Hypothalamus (tissue), 51 donors: ENCODE measurements at regions not wholly inside any gene's neighbourhood (a gene's known extent, or its start where the extent isn't known, plus 50 kb on each side); places are given as distances from the start of the nearest gene placed in this dataset.
"Not testable (repeated sequence)": the region's sequence is repeated elsewhere in the genome, so short reads cannot be mapped to it uniquely, and the experiment has no call there.

Experiments used
- DNase-seq, 51 donors: peaks; one replicate each; lab custom pipeline; 2025; lab: John Stamatoyannopoulos, UW

DNA sequence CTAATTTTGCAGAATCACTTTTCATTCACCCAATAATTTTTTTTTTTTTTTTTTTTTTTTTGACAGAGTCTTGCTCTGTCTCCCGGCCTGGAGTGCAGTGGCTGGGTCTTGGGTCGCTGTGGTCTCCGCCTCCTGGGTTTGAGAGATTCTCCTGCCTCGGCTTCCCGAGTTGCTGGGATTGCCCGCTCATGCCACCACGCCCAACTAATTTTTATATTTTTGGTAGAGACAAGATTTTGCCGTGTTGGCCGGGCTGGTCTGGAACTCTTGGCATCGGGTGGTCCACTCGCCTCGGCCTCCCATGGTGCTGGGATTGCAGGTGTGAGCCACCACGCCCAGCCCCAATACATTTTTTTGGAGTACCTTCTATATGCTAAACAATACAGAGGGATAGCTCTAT, 1120.0 kb upstream of the ATXN8OS start:
- no peak for DNase-seq

DNA sequence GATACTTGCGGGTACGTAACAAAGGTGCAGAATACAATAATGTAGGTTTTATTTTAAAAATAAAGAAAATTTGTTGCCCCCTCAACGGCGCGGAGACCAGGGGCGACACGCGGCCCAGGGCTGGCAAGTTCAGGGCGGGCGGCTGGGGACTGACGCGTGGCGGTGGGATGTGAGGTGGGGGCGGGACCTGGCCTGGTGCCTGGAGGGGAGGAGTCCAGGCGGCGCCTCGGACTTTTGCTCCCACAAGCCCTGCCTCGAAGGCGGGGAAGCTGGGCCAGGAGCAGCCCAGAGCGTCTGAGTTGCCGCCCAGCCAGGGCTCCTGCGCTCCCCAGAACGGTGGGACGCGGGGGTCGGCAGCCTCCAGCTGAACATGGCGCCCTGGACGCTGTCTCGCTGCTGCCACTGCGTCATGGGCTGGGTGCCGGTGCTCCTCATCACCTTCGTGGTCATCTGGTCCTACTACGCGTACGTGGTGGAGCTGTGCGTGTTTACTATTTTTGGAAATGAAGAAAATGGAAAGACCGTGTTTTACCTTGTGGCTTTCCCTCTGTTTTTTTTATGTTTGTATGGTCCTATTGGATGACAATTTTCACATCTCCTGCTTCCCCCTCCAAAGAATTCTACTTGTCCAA, 1122.8 kb upstream of the ATXN8OS start:
- no peak for DNase-seq

DNA sequence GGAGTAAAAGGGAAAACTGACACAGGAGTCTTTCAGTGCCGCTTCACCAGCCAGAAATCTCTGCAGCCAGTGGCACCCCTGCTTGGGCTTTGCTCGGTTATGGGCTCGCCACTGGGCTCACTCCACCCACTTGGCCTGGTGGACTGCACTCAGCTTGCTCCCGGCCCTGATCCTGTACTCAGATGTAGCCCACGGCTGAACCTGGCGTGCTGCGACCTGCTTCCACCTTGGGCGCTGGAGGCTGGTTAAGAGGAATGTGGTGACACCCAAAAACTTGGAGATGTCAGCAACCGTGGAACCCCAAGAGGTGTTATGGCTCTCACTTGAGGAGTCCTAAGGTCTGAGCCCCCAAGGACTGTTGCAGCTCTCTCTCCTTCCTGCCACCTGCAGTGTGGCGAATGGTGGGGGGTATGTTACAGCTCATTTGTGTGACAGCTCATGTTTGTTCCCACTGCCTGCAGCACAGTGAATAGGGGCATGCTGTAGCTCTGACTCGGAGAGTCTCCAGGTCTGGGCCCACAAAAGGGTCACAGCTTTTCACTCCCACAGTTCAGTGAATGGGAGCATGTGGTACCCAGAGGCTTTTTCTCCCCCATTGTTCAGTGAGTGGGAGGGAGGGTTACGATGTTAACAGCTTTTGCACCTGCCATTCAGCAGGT, 1124.5 kb upstream of the ATXN8OS start:
- no peak for DNase-seq

DNA sequence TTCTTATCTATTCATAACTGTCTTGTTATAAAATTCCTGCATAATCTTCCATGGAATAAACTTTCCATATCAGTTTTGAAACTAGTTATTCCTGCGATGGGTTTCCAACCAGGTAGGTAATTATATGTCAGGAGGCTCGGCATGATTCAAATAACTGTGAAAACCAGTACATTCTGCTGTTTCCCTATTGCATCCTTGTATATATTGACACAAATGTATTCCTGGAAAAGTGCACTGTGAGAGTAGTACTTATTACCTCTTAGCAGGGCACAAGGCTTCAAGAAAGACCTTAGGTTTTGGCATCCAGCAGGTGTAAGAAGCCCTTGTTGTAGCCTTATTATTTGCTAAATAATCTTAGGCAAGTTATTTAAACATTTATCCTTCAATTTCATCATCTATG, 1131.3 kb upstream of the ATXN8OS start:
- no peak for DNase-seq

DNA sequence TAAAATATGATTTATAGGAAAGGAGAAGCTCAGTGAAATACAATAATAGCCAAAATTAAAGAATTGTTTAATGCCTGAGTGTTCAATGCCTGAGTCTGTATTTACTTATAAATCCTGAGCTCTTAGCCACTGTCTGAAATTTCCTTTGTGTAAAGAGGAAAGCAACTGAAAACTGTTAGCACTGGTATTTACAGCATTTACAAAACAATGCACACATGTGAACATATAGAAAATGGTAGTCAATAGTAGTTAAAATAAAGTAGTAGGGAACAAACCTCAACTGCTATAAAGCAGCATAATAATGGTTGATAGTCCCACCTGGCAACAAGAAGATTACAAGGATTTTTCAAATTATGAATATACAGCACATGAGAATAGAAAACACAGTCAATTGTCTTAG, 1137.1 kb upstream of the ATXN8OS start:
- no peak for DNase-seq

DNA sequence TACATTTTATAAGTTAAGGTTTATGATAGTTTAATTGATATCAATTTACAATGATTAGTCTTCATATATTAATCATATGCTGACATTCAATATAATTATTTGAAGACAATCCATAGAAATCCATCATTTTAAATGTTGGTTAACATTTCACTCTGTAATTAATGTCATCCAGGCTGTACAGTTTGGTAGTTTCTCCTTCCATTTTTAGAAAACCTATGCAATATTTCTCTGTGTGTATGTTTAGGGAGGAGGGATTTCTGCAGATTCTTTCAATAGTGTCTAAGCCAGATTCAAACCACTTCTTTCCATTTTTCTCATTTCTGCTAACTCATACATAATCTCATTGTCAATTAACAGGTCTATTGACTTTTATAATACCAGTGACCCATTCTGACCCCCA, 1159.0 kb upstream of the ATXN8OS start:
- DNase-seq, result no peak

DNA sequence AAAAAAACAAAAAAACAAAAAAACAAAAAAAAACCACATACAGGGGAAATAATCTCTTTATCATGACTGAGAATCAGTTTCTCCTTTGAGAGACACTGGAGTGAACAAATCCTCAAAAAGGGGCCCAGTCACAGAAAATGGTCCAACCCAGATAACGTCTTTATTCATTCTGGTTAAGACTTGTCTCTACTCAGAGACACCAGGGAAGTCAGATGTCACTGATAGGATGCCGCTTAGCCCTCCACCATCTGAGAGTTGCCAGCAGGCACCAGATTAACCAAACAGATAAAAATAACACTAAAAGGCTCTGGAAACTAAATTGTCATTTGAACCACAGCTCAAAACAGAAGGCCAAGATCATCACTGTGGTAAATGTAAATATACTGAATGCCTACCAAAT, 1163.4 kb upstream of the ATXN8OS start:
- DNase-seq, result no peak

DNA sequence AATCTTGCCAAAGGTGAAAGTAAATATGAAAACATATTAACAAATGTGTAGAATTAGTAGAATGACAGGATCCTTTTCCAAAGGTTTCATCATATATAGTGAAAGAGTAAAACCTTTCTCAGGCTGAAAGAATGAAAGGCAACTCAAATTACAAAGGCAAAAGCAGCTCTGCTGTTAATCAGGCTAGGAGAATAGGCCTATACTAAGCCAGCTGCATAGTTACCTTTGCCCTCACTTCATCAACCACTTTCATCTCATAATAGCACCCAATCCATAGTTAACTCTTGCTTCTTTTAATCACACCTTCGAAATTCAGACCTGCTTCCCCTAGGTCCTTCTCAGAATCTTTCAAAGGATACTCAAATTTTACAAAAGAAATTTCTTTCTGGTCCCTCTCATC, 1167.6 kb upstream of the ATXN8OS start:
- no peak for DNase-seq

DNA sequence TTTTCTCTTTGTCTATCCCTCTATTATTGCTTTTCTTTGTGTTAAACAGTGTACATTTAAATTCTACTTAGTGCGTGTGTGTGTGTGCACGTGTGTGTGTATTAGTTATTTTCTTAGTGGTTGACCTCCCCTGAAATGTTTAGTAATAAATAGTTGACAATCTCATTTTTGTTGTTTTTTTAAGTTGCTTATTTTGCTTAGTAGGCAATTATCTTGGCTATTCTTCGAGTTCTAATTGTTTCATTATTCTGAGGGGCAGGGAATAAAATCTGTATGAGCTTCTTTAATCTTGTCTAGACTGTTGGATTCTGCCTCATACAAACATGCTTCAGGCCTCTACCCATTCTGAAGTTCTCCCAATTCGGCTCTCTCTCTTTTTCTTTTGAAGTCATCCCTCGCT, 1169.0 kb upstream of the ATXN8OS start:
- no peak for DNase-seq

DNA sequence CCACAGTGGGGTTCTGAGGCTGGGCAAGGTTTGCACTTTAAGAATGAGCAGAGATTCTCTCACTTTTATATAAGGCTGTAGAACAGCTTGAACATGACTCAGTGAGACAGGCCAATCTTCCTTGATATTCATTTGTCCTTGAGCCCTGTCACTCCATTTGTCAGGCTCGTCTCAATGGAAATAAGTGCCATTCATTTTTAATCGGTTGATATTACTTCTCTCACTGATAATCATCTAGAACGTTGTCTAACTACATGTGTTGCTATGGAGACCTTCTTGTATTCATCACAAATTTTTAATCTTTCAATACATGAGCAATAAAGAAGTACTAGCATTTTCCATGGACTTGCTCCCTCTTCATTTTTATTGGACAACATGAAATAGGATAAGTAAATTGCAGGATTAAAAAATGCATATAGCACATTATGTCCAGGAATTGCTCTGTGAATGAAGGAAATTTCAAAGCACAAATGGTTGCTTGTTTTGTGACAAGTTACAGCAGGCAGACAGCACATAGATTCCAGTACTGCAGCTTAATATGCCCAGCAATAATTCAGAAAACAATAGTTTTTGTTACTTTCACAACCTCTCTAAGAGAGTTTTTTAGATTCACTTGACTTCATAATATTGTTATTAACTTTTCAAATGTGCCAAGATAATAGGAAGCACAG, 1178.4 kb upstream of the ATXN8OS start:
- DNase-seq, result no peak

DNA sequence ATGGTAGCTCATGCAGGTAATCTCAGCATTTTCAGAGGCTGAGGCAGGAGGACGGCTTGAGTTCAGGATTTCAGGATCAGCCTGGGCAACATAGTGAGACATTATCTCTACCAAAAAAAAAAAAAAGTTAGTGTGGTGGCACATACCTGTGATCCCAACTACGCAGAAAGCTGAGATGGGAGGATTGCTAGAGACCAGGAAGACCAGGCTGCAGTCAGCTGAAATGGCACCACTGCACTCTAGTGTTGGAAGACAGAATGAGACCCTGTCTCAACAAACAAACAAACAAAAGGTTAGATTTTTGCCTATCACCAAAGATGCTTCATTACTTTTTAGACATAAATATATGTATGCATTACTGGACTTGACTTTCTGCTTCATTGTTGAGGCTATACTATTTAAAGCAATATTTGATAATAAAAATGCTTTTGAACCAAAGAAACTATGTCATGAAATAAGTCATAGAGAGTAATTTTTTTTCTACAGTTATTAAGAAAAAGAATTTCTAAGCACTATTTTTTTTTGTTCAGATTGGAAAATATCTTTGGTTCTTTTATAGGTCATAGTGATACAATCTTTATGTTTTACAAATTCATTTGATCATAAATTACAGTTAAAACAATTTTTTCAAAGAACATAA, 1180.1 kb upstream of the ATXN8OS start:
- DNase-seq, result peak in 10 of 51 donors; percentile 0 to 19 (median 2)

DNA sequence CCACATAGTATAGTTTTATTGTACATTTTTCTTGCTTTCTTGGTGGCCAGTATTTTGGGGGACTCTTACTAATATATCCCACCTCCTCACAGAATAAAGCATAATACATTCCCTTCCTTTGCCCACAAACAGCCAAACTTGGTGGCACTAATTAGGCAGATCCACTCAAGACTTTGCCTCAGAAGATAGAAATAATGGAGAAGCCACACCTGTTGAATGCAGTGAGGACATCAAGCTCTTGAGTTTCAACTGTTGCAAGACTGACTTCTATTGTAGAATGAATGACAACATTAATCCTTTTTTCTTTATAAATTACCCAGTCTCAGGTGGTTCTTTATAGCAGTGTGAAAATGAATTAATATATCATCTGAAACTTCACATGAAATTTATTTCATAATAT, 1183.6 kb upstream of the ATXN8OS start:
- DNase-seq, result no peak

DNA sequence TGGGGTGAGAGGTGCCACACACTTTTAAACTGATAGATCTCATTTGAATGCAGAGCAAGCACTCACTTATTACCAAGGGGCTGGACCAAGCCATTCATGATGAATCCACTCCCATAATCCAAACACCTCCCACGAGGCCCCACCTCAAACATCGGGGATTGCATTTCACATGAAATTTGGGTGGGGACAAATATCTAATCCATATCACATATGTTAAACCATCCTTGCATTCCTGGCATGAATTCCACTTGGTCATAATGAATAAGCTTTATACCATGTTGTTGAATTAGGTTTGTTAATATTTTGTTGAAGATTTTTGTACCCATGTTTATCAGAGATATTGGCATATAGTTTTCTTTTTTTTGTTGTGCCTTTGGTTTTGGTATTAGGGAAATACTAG, 1198.7 kb upstream of the ATXN8OS start:
- DNase-seq, result no peak

DNA sequence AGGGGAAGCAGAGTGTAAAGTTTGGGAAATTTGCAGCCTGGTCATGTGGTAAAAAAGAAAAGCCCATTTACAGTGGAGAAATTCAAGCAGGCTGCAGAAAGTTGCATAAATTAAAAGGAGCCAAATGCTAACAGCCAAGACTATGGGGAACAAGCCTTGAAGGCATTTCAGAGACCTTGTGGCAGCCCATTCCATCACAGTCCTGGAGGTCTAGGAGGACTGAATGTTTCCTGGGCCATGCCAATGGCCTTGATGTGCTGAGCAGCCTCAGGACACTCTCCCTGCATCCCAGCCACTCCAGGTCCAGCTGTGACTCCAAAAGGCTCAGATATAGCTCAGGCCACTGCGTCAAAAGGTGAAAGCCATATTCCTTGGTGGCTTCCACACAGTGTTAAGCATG, 1202.4 kb upstream of the ATXN8OS start:
- DNase-seq, result no peak

DNA sequence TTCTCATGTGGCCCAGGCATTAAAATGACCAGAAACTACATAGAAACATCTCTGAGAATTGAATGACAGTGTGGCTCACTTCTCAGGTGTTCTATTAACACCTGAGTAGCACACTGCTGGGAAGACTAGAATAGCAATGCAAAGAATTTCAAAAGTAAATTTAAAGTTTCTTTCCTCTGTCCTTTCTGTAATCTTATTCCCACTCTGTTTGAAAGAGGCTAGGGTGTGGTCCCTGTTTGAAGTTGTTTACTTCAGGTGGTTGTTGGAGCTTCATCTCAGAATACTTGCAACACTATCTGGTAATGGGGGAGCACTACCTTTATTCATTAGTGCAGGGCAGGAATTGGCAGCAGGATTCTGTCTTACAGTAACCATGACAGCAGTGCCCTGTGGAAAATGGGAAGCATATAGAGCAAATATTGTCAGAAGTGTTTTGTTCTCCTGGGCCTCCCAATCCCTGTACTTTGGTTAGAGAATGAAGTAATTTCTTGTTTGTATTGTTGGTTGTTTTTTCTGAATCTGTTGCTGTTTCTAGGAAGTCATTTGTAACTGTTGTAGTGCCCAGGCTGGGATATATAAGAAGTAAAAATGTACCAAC, 1210.2 kb upstream of the ATXN8OS start:
- DNase-seq, result no peak

DNA sequence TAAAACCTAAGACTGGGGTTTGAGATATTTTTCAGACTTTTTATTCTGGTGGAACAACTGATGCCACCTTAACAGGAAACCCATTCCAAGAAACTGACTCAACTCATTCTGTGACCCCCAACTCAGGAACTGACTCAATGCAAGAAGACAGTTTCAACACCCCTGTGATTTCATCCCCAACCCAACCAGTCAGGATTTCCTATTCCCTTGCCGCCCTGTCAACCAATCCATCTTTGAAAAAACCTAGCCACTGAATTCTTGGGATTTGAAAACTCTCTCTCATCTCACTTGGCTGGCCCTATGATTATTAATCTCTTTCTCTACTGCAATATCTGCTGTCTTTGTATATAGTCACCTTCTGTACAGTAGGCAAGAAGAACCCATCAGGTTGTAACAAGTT, 1211.9 kb upstream of the ATXN8OS start:
- DNase-seq, result no peak

DNA sequence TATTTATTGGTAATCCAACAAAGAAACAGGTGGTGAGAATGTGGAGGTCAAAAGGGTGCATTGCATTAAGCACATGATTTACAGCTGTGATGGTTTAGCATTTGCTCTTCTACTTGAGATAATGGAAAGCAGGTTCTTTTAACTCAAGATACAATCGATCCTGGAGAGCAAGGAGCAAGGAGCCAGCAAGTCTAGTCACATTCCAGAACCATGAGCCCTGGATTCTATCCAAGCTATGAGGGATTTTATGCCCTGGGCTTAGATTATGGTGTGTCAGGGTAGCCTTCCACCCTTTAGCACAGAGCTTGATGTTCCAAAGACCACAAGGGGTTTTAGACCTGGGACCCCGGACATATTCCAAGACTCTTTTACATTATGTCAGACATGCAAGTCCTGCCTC, 1213.9 kb upstream of the ATXN8OS start:
- not testable (repeated sequence) for DNase-seq

DNA sequence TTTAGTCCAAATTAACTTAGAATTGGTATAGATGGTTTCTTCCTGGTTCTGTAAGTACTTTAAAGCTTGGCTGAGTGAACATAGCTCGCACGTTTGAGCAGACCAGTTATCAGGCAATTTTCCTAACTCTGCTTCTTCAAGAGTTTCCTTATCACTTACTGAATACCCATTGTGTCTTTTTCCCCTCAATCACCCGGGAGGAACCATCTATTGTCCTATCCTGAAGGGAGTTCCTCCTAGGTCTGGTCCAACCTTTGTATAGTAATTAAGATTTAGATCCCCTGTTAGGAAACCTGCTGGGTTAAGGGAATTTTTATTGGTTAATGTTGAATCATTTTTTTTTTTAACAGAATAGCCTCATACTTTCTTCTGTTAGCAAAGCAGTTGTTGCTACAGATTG, 1215.0 kb upstream of the ATXN8OS start:
- not testable (repeated sequence) for DNase-seq

DNA sequence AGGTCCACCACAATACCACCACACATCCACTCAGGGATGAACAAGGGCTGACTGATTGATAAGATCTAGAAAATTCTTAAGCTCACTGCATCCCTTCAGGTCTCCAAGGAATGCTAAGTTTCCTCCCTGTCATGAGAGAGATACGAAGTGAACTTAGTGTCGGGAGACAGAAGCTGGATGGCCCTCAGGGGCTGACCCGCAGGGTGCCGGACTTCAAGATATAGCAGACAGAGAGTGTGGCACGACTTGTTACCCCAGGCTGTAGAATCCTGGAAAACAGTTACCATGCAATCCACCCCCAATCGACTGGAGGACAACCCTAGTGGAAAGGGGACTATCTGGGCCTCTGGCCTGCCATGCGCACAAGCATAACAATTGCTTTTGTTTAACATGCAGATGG, 1217.5 kb upstream of the ATXN8OS start:
- DNase-seq, result not testable (repeated sequence)

DNA sequence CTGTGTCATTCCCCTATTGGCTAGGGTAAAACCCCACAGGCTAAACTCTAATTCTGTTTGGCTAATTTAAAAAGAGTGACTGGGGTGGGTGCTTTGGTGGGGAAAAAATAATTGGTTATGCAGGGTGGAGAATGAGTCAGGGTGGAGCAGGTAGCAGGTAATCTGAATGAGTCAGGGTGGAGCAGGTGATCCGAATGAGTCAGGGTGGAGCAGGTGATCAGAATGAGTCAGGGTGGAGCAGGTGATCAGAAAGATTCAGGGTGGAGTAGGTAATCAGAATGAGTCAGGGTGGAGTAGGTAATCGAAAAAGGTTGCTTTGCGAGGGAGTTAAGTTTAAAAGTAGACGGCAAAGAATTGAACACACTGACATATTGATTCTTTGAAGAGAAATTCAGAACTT, 1218.8 kb upstream of the ATXN8OS start:
- no peak for DNase-seq

DNA sequence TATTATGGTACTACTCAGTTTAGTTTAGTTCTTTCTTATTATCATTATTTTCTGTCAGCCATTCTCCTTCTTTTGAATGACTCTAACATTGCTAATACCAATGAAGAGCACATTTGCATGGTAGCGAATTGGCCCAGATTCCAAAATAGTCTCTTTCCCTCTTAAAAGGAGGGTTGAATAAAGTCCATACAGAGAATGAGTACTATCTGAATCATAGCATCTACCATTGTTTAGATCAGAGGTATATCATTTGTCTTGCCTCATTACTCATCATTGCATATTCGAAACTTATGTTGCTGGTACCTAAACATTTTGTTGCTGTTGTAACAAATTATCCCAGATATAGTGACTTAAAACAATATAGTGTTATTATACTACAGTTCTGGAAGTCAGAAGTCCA, 1235.3 kb upstream of the ATXN8OS start:
- DNase-seq, result no peak
